Liver (tissue), 8 donors: ENCODE measurements at regions not wholly inside any gene's neighbourhood (a gene's known extent, or its start where the extent isn't known, plus 50 kb on each side); places are given as distances from the start of the nearest gene placed in this dataset.

ENCODE experiments used
- DNase-seq: peaks from one replicate; pipeline ENCODE4 v3.0.0-alpha.2; 2017; ENCODE audit warnings: low spot score
- H3K27ac ChIP-seq, 2 donors: one replicate each; pipeline ENCODE4 v1.7.0; 2013; ENCODE audit warnings: inconsistent platforms in 2 of 2, low read length in 2 of 2, control low read depth in 1 of 2, low read depth in 1 of 2, mild to moderate bottlenecking in 1 of 2
- H3K27me3 ChIP-seq, 4 donors: one replicate each; pipeline versions ENCODE4 v1.6.1 to v1.7.0; 2013; ENCODE audit warnings: low read length in 3 of 4, inconsistent platforms in 1 of 4, mild to moderate bottlenecking in 1 of 4, moderate library complexity in 1 of 4; ENCODE audit not compliant: control insufficient read depth in 4 of 4, insufficient read depth in 4 of 4
- H3K36me3 ChIP-seq, 4 donors: one replicate each; pipeline versions ENCODE4 v1.6.1 to v1.7.0; 2013; ENCODE audit warnings: low read length in 3 of 4, mild to moderate bottlenecking in 3 of 4, low read depth in 1 of 4, moderate library complexity in 1 of 4; ENCODE audit not compliant: control insufficient read depth in 4 of 4, insufficient read depth in 3 of 4
- H3K4me1 ChIP-seq, 4 donors: one replicate each; pipeline versions ENCODE4 v1.6.1 to v1.7.0; 2013; ENCODE audit warnings: low read length in 3 of 4, mild to moderate bottlenecking in 3 of 4, moderate library complexity in 1 of 4; ENCODE audit not compliant: control insufficient read depth in 4 of 4, insufficient read depth in 4 of 4
- H3K4me3 ChIP-seq, 3 donors: one replicate each; pipeline versions ENCODE4 v1.6.1 to v1.7.0; 2013; ENCODE audit warnings: low read length in 3 of 3, control low read depth in 1 of 3, low read depth in 1 of 3, mild to moderate bottlenecking in 1 of 3
- H3K9ac ChIP-seq, 2 donors: one replicate each; pipeline ENCODE4 v1.7.0; 2013; ENCODE audit warnings: low read length in 2 of 2, mild to moderate bottlenecking in 2 of 2, moderate library complexity in 2 of 2, control low read depth in 1 of 2, low read depth in 1 of 2
- H3K9me3 ChIP-seq, 4 donors: one replicate each; pipeline versions ENCODE4 v1.6.1 to v1.7.0; 2013; ENCODE audit warnings: low read length in 3 of 4; ENCODE audit not compliant: control insufficient read depth in 4 of 4
- ATF3 ChIP-seq: IDR thresholded peaks from 2 replicates; pipeline ENCODE4 v1.6.1; 2016; ENCODE audit warnings: antibody characterized with exemption
- CTCF ChIP-seq: fragments of 150-350 bp; IDR thresholded peaks from 2 replicates; pipeline ENCODE4 v1.5.1; 2017; ENCODE audit warnings: improper control_type of control experiment, low read depth, low read length; ENCODE audit not compliant: missing input control
- EGR1 ChIP-seq, 2 donors: IDR thresholded peaks; 2 replicates each; pipeline ENCODE4 v1.6.1; 2016 to 2018; ENCODE audit warnings: antibody characterized with exemption in 2 of 2, low read depth in 2 of 2
- FOXA1 ChIP-seq: IDR thresholded peaks from 2 replicates; pipeline ENCODE4 v1.6.1; 2016; ENCODE audit warnings: antibody characterized with exemption
- FOXA2 ChIP-seq: IDR thresholded peaks from 2 replicates; pipeline ENCODE4 v1.6.1; 2016; ENCODE audit warnings: antibody characterized with exemption
- GABPA ChIP-seq, 2 donors: IDR thresholded peaks in 1 of 2; conservative IDR thresholded peaks in 1 of 2; 2 replicates each; pipeline ENCODE4 v1.6.1; 2016; ENCODE audit warnings: antibody characterized with exemption in 2 of 2, mild to moderate bottlenecking in 1 of 2, moderate library complexity in 1 of 2
- HNF4A ChIP-seq, 2 donors: conservative IDR thresholded peaks; 2 replicates each; pipeline ENCODE4 v1.6.1; 2016; ENCODE audit warnings: antibody characterized with exemption in 2 of 2, mild to moderate bottlenecking in 2 of 2
- HNF4G ChIP-seq: IDR thresholded peaks from 2 replicates; pipeline ENCODE4 v1.6.1; 2016; ENCODE audit warnings: antibody characterized with exemption
- JUND ChIP-seq, 2 donors: IDR thresholded peaks; 2 replicates each; pipeline ENCODE4 v1.6.1; 2016; ENCODE audit warnings: antibody characterized with exemption in 2 of 2
- MAX ChIP-seq: IDR thresholded peaks from 2 replicates; pipeline ENCODE4 v1.6.1; 2016; ENCODE audit warnings: antibody characterized with exemption
- RAD21 ChIP-seq, 2 donors: IDR thresholded peaks; 2 replicates each; pipeline ENCODE4 v1.6.1; 2016; ENCODE audit warnings: antibody characterized with exemption in 2 of 2, mild to moderate bottlenecking in 2 of 2
- REST ChIP-seq: IDR thresholded peaks from 2 replicates; pipeline ENCODE4 v1.6.1; 2016; ENCODE audit warnings: antibody characterized with exemption, mild to moderate bottlenecking
- RXRA ChIP-seq, 2 donors: IDR thresholded peaks; 2 replicates each; pipeline ENCODE4 v1.6.1; 2017 to 2018; ENCODE audit warnings: antibody characterized with exemption in 2 of 2, mild to moderate bottlenecking in 1 of 2
- SP1 ChIP-seq: IDR thresholded peaks from 2 replicates; pipeline ENCODE4 v1.6.1; 2018; ENCODE audit warnings: antibody characterized with exemption, mild to moderate bottlenecking
- TAF1 ChIP-seq: conservative IDR thresholded peaks from 2 replicates; pipeline ENCODE4 v1.6.1; 2016; ENCODE audit warnings: antibody characterized with exemption, mild to moderate bottlenecking
- ZBTB33 ChIP-seq: IDR thresholded peaks from 2 replicates; pipeline ENCODE4 v1.6.1; 2016; ENCODE audit warnings: antibody characterized with exemption
- WGBS: extraction: QIAGEN DNeasy Blood & Tissue Kit; methylation state at CpG from one replicate; pipeline ENCODE4 v1.1.7; 2013; 5-methylcytosine and 5-hydroxymethylcytosine counted together
- donor health status: healthy.
- donor health status: healthy.
- donor health status: healthy.
- donor health status: healthy.
- donor health status: healthy.

- no peak for TF ChIP-seq RXRA (IDR thresholded peaks at IDR 0.05)
- TF ChIP-seq RAD21 (IDR thresholded peaks at IDR 0.05), result no peak
- TF ChIP-seq SP1, result no peak
- no peak for TF ChIP-seq REST
- TF ChIP-seq ATF3, result no peak
- TF ChIP-seq HNF4A (conservative IDR thresholded peaks at IDR 0.05), result no peak
- TF ChIP-seq EGR1 (IDR thresholded peaks at IDR 0.05; ENCODE audit: low read depth in 2 of 2), result no peak
- no peak for TF ChIP-seq FOXA1
- no peak for TF ChIP-seq ZBTB33
- TF ChIP-seq HNF4G, result no peak
- no peak for TF ChIP-seq TAF1
- TF ChIP-seq MAX, result no peak
- TF ChIP-seq GABPA (IDR thresholded peaks at IDR 0.05 in 1 of 2, conservative IDR thresholded peaks at IDR 0.05 in 1 of 2), result no peak
- TF ChIP-seq CTCF, result no peak
- H3K4me1 ChIP-seq, result no peaks in the 10 kb centered on the region
- no peak for DNase-seq
- no peak overlapping the region for H3K27ac ChIP-seq
- H3K9me3 ChIP-seq, result peaks cover 0 to 3% (median 1%) of the 10 kb centered on the region in 4 donors
- H3K36me3 ChIP-seq, result no peaks in the 10 kb centered on the region
- no peak overlapping the region for H3K9ac ChIP-seq
- peaks cover 0 to 3% (median 0%) of the 10 kb centered on the region in 4 donors for H3K27me3 ChIP-seq
- 66% methylated on average over 1 of the region's 1 CpG for WGBS
- H3K4me3 ChIP-seq, result no peak overlapping the region
Observed at GRCh38 chr2:12352889-12353288, 363.8 kb upstream of the TRIB2 start.

- no peaks in the 10 kb centered on the region for H3K36me3 ChIP-seq
- H3K4me3 ChIP-seq, result no peak overlapping the region
- 84% methylated on average over 4 of the region's 4 CpGs for WGBS
- H3K27ac ChIP-seq, result no peak overlapping the region
- H3K4me1 ChIP-seq, result no peaks in the 10 kb centered on the region
- H3K9me3 ChIP-seq, result no peaks in the 10 kb centered on the region
- H3K9ac ChIP-seq, result no peak overlapping the region
- H3K27me3 ChIP-seq, result no peaks in the 10 kb centered on the region
- no peak for DNase-seq
- no peak for TF ChIP-seq CTCF
- no peak for TF ChIP-seq ATF3
- no peak for TF ChIP-seq TAF1
- no peak for TF ChIP-seq RAD21 (IDR thresholded peaks at IDR 0.05)
- TF ChIP-seq HNF4A (conservative IDR thresholded peaks at IDR 0.05), result no peak
- TF ChIP-seq HNF4G, result no peak
- no peak for TF ChIP-seq JUND (IDR thresholded peaks at IDR 0.05)
- no peak for TF ChIP-seq FOXA1
- no peak for TF ChIP-seq FOXA2
- TF ChIP-seq ZBTB33, result no peak
- TF ChIP-seq GABPA (IDR thresholded peaks at IDR 0.05 in 1 of 2, conservative IDR thresholded peaks at IDR 0.05 in 1 of 2), result no peak
- no peak for TF ChIP-seq MAX
Observed at GRCh38 chr2:12361506-12361905, 355.2 kb upstream of the TRIB2 start.
